Esophagus squamous epithelium (tissue), 4 donors: ENCODE measurements at regions not wholly inside any gene's neighbourhood (a gene's known extent, or its start where the extent isn't known, plus 50 kb on each side); places are given as distances from the start of the nearest gene placed in this dataset.

Source experiments
- CTCF ChIP-seq, 6 experiments: fragments of 450-650 bp in 4 of 6; fragments of 200-600 bp in 2 of 6; sonication (generic) in 2 of 6; IDR thresholded peaks; one replicate each; pipeline ENCODE4 v1.5.1; 2016 to 2019; ENCODE audit warnings: antibody characterized with exemption in 6 of 6, mild to moderate bottlenecking in 4 of 6, moderate library complexity in 4 of 6
- POLR2A ChIP-seq, 4 donors: fragments of 450-650 bp; IDR thresholded peaks; one replicate each; pipeline ENCODE4 v1.6.1; 2017; ENCODE audit warnings: antibody characterized with exemption in 4 of 4, mild to moderate bottlenecking in 4 of 4, moderate library complexity in 3 of 4

- TF ChIP-seq POLR2A (IDR thresholded peaks at IDR 0.05) (peak in 1 of 4 donors; percentile 23), CTCF (IDR thresholded peaks at IDR 0.05) (no peak)
These were observed 151.4 kb upstream of the TNFAIP3 start for GRCh38 chr6:137715589-137716045.
